HG03520 (cell line): ENCODE measurements at regions not wholly inside any gene's neighbourhood (a gene's known extent, or its start where the extent isn't known, plus 50 kb on each side); places are given as distances from the start of the nearest gene placed in this dataset.
"Not testable (repeated sequence)": the region's sequence is repeated elsewhere in the genome, so short reads cannot be mapped to it uniquely, and the experiment has no call there.

Experiments
- ATAC-seq: cut with Tn5 transposase; IDR thresholded peaks from one replicate; pipeline ENCODE4 v1.9.1; 2021; ENCODE audit warnings: mild to moderate bottlenecking, moderate library complexity; ENCODE audit not compliant: unreplicated experiment

DNA sequence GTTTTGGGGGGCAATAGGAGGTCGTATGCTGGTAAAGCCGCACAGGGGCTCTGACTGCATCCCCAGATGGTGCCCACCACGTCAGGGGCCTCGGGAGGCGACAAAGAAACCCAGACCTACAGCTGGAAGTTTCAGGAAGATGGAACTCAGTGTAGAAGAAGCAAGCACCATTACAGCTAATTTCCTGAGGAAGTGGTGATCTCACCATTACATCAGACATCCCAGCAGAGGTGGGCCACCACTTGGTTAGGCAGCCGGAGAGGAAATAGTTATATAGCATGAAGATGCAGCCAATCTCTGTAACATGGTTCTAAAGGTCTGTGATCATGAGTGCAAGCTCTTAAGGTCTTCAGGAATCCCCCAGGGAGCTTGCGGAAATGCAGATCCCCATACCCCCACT lies 127.3 kb upstream of the PCBD1 start:
- ATAC-seq: no peak

DNA sequence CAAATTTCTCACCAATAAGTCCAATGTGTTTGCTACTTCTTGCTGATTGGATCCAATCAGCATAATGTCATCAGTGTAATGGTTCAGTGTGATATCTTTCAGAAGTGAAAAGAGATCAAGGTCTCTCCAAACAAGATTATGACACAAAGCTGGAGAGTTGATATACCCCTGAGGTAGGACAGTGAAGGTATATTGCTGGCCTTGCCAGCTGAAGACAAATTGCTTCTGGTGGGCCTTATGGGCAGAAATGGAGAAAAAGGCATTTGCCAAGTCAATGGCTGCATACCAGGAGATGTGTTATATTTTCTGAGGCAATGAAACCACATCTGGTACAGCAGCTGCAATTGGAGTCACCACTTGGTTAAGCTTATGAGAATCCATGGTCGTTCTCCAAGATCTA lies 131.7 kb upstream of the PCBD1 start:
- not testable (repeated sequence) for ATAC-seq

DNA sequence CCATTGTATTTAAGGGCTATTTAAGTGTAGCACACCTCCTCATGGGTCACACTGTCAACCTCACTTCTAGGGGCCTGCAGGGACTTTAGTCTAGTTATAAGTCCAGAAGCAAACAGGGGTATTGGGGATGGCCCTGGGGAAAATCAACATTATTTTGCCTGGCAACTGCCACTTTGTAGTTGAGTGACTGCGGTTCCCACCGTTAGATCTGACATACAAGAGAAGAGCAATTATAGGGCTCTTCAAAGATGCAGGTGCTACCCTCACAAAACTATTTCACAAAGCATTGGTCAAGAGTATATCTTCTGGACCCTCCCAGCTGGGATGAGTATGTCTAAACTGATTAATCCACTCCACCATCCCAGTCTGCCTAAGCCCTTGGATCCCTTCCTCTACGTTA lies 133.0 kb upstream of the PCBD1 start:
- no peak for ATAC-seq

DNA sequence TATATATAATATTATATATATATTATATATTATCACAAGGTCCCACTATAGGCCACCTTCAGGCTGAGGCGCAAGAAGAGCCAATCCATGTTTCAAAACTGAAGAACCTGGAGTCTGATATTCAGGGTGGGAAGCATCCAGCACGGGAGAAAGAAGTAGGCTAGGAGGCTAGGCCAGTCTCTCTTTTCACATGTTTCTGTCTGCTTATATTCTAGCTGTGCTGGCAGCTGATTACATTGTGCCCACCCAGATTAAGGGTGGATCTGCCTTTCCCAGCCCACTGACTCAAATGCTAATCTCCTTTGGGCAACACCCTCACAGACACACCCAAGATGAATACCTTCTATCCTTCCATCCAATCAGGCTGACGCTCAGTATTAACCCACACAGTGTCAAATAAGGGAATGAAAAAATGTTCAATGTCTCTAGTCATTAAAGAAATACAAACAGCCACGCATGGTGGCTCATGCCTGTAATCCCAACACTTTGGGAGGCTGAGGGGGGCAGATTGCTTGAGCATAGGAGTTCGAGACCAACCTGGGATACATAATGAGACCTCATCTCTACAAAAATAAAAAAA lies 135.4 kb upstream of the PCBD1 start:
- no peak for ATAC-seq

DNA sequence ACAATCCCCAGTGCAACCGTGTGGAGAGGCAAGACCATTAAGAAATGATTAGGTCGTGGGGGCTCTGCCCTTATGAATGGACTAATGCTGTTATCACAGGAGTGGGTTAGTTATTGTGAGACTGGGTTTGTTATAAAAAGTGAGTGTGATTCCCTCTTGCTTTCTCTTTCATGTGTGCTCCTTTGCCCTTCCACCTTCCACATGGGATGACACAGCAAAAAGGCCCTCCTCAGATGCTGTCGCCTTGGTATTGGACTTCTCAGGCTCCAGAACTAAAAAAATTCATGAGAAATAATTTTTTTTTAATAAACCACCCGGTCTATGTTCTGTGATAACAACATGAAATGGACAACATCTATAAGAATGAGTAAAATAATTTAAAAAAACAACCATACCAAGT lies 136.1 kb upstream of the PCBD1 start:
- ATAC-seq: no peak

DNA sequence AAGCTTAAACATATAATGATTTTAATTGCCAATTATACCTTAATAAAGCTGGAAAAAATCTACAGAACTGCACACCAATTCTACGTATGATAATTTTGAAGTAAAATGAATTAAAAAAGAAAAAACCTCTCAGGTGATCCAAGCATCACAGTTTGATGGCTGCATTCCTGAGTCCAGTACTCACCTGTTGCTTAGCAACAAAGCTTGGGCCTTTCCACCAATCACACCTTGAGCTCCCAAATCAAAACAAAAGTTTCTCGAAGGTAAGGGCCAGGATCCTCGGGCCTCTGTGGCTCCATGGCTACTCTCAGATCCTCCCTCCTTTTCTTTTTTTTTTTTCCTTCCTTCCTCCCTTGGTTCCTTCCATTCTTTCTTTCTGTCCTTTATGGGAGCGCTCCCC lies 137.2 kb upstream of the PCBD1 start:
- ATAC-seq: no peak

DNA sequence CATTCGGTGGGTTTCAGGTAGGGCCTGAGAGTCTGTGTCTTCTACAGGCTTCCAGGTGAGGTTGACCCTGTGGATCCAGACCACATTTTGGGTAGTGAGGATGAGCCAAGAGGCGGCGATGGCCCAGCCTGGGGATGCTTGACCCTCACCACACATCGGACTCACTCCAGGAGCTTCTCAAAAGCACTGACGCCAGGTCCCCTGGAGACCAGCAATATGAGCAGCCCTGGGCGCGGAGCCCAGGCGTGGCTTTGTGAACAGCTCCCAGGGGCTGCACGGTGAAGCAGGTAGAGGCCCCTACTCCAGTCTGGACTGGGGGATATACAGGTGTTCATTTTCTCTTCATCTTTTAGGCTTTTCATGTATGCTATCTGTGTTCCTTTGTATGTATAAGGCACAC lies 139.7 kb upstream of the PCBD1 start:
- no peak for ATAC-seq

DNA sequence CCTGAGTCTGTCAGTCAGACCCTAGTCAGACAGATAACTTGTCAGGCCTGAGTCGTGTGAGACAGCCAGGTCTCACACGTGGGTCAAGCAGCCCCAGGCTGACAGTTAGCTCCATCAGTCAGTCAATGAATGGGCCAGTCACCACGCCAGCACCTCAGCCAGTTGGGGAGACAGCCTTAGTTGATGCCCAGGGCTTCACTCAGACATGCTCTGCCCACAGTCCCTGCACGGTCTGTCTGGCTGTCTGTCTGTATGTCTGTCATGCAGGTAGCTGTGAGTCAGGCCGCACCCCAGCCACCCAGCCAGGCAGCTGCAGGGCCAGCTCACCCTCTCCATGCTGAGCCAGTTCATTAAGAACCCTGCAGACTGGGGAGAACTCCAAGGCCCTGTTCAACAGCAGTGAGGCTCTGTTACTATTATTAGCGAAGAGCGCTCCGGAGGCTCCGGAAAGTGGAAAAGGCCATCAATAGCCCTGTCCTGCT lies 141.1 kb upstream of the PCBD1 start:
- no peak for ATAC-seq

DNA sequence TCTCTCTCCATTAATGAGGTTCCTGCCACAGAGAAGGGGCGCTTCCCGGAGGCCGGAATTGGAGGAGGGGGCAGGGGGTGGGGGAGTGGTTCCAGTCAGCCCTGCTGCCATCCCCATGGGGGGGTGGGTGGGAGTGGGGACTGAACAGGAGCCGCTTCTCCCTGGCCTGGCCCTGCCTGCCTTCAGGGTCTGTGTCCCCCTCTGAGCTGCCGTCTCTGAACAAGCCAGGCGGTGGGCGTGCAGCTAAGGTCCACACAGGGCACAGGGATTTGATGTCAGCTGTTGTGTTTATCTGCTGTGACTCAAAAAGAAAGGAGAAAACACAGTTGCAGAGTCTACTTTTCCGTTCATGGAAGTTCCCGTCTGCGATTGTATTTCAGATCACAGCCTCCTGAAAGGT lies 141.5 kb upstream of the PCBD1 start:
- no peak for ATAC-seq

DNA sequence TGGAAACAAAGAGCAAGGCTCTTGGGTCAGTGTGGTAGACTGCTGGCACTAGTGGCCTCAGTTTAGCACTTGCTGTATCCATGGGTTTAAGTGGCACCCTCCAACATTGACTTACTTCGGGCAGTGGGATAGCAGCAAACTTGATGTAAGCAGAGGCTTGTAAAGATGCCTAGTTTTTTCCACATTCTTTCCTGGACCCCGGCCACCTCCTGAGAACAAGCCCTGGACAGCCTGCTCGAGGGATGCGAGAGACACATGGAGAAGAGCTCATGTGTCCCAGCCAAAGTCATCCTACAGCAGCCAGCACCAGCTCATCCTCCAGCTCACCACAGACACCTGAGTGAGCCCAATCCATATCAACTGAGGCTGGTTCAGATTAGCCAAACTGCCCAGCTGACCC lies 142.7 kb upstream of the PCBD1 start:
- ATAC-seq: no peak

DNA sequence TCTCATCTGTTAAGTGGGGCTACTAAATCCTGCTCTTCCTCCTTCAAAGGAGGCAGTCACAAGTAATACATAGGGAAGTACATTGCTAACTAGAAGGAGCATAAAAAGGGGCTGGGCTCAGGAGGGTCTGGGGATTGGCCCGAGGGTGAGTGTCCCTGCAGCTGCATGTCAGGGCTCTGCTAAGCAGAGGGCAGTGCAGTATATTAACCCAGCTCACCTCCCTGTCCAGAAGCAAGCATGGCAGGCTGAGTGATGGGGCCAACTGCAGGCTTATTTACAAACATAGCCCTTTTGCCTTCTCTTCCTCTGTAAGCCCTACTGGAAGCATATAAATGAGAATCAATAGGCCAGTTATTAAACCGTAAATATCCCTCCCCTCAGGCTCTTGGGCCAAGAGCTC lies 143.2 kb upstream of the PCBD1 start:
- no peak for ATAC-seq

DNA sequence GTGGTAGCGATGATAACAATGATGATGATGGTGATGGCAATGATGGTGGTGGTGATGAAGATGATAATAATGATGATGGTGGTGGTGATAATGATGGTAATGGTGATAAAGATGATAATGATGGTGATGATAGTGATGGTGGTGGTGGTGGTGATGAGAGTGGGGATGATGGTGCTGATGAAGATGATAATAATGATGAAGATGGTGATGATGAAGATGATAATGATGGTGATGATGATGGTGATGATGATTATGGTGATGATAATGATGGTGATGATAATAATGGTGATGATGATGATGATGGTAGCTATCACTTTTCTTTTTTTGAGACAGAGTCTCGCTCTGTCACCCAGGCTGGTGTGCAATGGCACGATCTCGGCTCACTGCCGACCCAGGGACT lies 144.5 kb upstream of the PCBD1 start:
- ATAC-seq: no peak

DNA sequence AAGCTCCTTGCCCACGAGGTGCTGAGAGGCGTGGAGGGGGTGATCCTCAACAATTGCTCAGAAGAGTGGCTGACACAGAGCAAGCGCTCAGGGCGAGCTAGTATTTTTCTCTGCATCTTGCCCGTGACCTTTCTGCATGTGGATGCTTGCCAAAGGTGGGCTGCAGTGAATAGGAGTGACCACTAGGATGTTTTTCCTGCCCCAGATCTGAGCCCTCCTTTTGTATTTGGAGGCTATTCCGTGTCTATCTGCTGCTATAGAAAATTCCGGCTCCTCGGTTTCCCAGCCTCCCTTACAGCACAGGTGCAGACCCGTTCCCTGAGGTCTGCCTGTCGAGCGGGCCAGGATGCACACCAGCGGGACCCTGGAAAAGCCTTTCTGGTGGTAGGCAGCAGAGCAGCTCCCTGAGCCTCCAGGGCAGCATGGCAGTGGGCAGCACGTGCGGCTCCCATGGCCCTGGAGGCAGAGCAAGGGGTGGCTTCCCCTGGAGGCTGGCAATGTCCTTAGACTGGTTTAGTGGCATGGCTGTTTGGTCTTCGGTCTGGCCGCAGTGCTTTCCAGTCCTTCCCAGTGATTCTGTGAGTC lies 145.1 kb upstream of the PCBD1 start:
- ATAC-seq: no peak

DNA sequence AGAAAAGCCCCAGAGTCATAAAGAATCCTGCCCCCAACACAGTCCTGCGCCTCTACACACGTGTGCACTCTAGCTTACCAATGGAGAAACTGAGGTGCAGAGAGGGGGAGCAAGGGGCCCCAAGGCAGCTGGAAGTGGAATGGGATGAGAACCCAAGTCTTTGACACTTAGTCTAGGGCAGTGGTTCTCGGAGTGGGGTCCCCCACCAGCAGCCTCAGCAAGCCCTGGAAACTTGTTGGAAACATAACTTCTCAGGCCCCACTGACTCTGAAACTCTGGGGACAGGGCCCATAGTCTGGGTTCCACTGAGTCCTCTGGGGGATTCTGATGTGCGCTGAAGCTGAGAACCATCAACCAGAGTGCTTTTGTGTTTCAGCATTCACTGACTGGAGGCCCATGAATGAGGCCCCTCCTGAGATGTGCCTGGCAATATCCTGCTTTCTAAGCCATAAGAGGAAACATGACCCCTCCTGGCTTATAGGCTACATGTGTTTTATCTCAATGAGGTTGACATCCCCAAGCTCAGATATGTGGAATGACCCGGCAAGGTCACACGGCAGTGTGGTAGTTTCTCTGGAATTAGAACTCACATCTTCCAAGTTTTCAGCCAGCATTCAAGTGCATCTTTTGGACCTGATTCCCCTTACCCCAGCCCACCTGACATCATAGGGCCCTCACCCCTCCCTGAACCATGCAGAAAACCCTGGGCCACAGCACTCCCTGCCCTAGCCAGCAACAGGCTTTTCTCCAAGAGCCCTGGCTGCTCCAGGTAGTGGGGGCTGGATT lies 147.3 kb upstream of the PCBD1 start:
- ATAC-seq: no peak

DNA sequence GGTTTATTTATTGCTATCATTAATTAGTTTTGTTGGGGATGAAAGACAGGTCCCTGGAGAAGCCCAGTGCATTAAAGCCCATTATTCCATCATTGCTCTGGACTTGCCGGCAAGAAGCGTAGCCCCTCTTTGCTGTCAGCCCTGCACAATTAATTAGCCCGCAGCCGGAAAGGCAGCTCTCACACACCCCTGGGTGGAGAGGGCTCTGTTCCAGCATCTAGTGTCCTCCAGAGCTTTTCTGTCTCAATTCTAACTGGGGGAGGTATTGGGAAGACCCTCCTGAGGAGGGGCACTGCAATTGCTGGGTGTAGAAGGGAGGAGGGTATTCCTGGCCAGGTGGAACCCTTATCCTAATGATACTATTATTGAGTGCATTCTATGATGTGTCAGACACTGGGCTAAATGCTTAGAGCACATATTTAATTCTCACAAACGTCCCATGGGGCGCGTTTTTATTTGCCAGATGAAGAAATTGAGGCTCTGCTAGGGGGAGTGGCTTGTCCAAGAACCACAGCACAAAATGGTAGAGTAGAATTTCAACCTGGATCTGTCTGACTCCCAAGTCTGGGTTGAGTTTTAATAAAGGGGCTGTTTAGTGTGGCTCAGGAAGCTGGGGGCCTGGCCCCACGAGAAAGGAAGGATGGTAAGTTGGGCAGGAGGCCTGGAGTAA lies 148.1 kb upstream of the PCBD1 start:
- no peak for ATAC-seq

DNA sequence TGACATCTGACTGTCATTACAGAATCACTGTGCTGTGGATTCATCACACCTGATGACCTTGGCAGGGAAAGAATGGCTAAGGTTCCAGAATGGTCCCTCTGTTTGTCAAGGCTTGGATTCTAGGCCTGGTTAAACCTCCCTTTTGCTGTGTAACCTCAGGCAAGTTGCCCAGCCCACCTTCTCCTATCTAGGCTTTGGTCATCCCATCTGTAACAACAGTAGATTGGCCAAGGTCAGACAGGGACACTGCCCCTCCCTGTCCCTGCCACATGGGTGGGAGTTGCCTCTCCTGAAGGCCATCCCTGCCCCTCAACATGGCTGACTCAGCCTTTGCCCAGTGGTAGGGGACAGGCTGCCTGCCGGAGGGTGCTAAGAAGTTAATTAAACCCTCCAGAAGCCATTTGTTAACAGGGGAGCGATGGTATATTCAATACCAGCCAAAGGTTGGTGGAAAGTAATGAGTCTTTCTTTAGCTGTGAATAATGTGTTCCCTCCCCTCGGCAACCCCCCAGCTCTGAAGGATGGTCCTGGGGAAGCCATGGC lies 149.8 kb upstream of the PCBD1 start:
- ATAC-seq: no peak

DNA sequence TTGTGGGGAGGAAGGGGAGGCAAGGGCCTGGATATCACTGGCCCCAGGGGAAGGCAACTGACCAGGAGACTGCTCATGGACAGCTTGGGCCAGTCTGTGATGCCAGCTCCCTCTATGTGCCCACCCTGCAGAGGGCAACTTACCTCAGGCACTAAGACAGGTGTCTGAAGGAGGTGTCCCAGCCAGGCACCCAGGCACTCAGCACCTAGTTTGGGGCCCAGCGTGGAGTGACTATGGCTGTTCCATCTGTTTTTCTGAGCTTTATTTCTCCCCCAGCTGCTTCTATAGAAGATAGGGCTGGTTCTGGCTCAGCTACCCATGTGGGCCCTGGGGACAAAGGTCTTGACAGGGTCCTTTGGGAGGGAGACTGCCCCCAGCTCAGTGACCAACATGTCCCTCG lies 150.6 kb upstream of the PCBD1 start:
- ATAC-seq: no peak

DNA sequence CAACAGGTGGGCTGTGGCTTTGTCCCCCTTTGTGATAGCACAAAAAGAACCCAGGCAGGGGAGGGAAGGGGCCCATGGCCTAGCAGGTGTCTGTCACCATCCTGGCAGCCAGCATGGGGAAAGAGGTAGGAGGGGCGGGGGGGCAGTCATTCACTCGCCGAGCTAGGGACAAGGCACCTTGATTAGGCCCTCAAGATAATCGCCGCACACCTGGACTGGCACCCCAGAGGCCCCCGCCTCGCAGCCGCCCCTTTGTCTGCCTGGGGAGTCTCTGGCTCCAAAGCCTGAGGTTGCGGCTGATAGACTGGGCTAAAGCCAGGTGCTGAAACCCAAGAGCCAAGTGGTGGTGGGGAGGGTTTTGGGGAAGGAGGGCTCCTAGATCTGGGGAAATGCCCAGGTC lies 151.2 kb upstream of the PCBD1 start:
- no peak for ATAC-seq

DNA sequence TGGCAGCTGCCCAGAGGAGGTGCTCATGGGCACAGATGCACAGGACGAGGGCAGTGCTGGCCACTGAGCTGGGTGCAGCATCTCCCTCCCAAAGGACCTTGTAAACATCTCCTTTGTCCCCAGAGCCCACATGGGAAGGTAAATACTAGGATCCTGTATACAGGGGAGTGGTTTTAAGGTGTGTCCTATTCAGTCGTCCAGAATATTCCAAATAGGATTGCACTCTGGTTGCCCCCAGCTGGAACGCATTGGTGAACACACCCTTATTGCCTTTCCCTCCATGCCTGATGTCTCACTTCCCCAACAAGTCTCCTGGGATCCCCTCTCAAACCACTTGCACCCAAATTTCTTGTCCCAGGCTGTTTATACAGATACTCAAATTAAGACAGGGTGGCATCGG lies 152.0 kb upstream of the PCBD1 start:
- ATAC-seq: no peak

DNA sequence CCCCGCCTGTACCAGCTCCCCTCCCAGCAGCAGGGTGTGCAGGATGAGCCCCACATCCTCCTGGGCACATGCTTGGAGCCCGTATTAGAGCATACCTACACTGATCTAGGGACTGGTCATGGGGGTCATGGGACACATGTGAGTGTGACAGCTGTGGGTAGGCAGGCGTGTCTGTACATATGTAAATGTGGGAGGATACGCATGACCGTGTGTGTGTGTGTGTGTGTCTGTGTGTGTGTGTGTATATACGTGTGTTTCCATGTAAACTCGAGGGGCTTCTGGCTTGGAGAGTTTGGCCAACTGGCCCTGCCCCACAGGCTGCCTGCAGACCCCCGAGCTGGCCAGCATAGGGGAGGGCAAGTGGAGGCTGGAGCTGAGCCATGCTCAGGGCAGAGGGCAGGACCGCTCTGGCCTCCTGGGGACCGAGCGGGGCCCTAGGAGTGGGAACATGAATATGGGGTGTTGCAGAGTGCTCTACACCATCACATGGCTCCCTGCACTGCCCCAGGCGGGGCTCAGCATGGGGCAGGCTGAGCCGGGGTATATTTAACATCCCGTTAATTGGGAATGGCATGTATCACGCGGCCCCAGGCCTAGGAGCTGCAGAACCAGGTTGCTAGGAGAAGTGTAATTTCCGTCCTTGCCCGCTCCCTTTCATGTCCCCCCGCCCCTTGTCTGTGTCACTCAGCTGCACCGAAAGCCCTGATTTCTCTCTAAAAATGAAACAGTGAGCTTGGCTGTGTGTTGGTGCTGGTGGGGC lies 152.7 kb upstream of the PCBD1 start:
- ATAC-seq: no peak

DNA sequence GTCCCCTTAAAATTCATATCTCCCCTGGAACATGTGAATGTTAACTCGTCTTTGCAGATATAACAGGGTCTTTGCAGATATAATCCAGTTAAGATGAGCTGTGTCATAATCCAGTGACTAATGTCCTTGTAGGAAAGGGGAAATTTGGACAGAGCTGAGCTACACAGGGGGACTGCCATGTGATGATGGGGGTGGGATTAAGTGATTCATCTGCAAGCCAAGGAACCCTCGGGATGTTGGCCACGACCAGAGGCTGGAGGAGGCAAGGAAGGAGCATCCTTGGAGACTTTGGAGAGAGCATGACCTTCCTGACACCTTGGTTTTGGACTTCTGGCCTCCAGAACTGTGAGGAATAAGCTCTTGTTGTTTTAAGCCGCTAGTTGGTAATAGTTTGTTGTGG lies 153.9 kb upstream of the PCBD1 start:
- ATAC-seq: no peak
